ENCODE measurements at regions not wholly inside any gene's neighbourhood (a gene's known extent, or its start where the extent isn't known, plus 50 kb on each side); places are given as distances from the start of the nearest gene placed in this dataset.
A peak's percentile ranks its signal among the peaks of the same experiment; 100 is the strongest.

DNA sequence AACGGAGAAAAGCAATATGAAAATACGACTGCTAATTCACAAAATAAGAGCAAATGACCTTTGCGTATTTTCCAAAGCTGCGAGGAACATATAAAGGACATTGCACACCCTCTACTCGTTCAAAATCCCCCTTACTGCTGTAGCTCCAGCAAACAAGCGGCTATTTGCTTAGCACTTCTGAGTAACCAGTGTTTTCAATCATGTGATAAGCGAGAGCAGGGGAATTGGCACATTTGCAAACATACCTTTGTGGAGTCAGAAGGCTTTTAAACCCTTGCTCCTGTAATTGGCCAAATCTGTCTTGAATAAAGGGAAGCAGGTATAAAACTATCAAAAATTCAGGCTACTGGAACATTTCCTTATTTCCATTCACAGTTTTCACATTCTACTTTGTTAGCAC, 610.2 kb downstream of the UBE2NL start:
- Mint-ChIP-seq H3K4me3 (ENCODE audit: unreplicated experiment) (no peak overlapping the region), H3K4me1 (ENCODE audit: low read depth) (no peaks in the 10 kb centered on the region), H3K9me3 (ENCODE audit: low read depth) (peaks cover 40% of the 10 kb centered on the region), H3K27ac (ENCODE audit: unreplicated experiment) (no peak overlapping the region), H3K36me3 (ENCODE audit: low read depth) (no peaks in the 10 kb centered on the region), H3K27me3 (ENCODE audit: low read depth) (no peaks in the 10 kb centered on the region)
- DNase-seq (ENCODE audit: low spot score), result no peak
- TF ChIP-seq, protein P1, sequence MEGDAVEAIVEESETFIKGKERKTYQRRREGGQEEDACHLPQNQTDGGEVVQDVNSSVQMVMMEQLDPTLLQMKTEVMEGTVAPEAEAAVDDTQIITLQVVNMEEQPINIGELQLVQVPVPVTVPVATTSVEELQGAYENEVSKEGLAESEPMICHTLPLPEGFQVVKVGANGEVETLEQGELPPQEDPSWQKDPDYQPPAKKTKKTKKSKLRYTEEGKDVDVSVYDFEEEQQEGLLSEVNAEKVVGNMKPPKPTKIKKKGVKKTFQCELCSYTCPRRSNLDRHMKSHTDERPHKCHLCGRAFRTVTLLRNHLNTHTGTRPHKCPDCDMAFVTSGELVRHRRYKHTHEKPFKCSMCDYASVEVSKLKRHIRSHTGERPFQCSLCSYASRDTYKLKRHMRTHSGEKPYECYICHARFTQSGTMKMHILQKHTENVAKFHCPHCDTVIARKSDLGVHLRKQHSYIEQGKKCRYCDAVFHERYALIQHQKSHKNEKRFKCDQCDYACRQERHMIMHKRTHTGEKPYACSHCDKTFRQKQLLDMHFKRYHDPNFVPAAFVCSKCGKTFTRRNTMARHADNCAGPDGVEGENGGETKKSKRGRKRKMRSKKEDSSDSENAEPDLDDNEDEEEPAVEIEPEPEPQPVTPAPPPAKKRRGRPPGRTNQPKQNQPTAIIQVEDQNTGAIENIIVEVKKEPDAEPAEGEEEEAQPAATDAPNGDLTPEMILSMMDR (IDR thresholded peaks at IDR 0.05), result no peak

- Mint-ChIP-seq H3K4me3 (ENCODE audit: unreplicated experiment) (no peak overlapping the region), H3K27ac (ENCODE audit: unreplicated experiment) (no peak overlapping the region), H3K36me3 (ENCODE audit: low read depth) (no peaks in the 10 kb centered on the region), H3K27me3 (ENCODE audit: low read depth) (no peaks in the 10 kb centered on the region), H3K4me1 (ENCODE audit: low read depth) (no peaks in the 10 kb centered on the region), H3K9me3 (ENCODE audit: low read depth) (peaks cover 47% of the 10 kb centered on the region)
- TF ChIP-seq, protein P1 (IDR thresholded peaks at IDR 0.05), result no peak
- DNase-seq (ENCODE audit: low spot score), result no peak
Observed at GRCh38 chrX:144531877-144532276, 648.0 kb downstream of the UBE2NL start.

DNA sequence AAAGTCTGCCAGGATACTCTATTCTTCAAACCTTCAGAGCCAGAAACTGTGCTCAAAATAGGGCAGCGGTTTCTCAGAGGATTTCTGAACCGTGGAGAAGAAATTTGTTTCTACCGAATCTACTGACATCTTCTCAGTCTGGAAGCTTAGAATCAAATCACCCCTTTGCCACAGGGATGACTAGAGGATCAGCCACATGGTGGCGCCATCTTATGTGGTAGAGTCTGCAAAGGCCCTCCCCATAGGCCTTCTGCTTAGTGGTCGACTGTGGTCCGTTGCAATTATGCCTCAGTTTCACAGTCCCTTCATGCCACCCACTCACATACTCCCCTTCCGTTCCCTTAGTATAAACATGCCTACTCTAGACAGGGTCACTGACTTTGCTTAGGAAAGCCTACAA, 680.7 kb upstream of the SPANXN1 start:
- no peaks in the 10 kb centered on the region for H3K27me3 Mint-ChIP-seq (ENCODE audit: low read depth)
- H3K4me3 Mint-ChIP-seq (ENCODE audit: unreplicated experiment), result no peak overlapping the region
- H3K9me3 Mint-ChIP-seq (ENCODE audit: low read depth), result peaks cover 54% of the 10 kb centered on the region

GRCh38 chrX:144586756-144587155, 660.5 kb upstream of the SPANXN1 start:
- Mint-ChIP-seq H3K27me3 (ENCODE audit: low read depth) (no peaks in the 10 kb centered on the region), H3K9me3 (ENCODE audit: low read depth) (peaks cover 34% of the 10 kb centered on the region), H3K36me3 (ENCODE audit: low read depth) (no peaks in the 10 kb centered on the region), H3K27ac (ENCODE audit: unreplicated experiment) (no peak overlapping the region), H3K4me1 (ENCODE audit: low read depth) (no peaks in the 10 kb centered on the region), H3K4me3 (ENCODE audit: unreplicated experiment) (no peak overlapping the region)
- DNase-seq (ENCODE audit: low spot score), result peak; percentile 38
- TF ChIP-seq, protein P1 (IDR thresholded peaks at IDR 0.05), result no peak

More for the DNA sequence above, 680.7 kb upstream of the SPANXN1 start:
- TF ChIP-seq, protein P1 (IDR thresholded peaks at IDR 0.05), result no peak
- H3K4me1 Mint-ChIP-seq (ENCODE audit: low read depth), result no peaks in the 10 kb centered on the region
- no peak for DNase-seq (ENCODE audit: low spot score)
- H3K27ac Mint-ChIP-seq (ENCODE audit: unreplicated experiment), result no peak overlapping the region
- no peaks in the 10 kb centered on the region for H3K36me3 Mint-ChIP-seq (ENCODE audit: low read depth)

DNA sequence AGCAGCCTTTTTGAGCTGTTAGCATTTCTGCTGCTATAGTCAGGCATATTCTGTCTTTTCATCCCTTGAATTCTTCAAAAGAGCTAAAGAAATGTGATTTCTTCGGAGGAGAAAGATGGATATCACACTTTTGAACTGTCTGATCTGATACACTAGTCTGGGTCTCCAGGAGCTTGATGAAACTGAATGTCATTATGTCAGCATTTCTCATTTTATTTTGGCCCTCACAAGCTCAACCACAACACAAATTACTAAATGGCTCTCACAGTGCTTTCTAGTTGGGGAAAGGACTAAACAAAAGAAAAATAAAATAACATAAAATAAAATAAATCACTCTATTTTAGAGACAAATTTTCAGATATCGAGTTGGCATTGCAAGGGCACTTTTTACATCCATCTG, 655.3 kb upstream of the SPANXN1 start:
- no peaks in the 10 kb centered on the region for H3K36me3 Mint-ChIP-seq (ENCODE audit: low read depth)
- no peaks in the 10 kb centered on the region for H3K27me3 Mint-ChIP-seq (ENCODE audit: low read depth)
- TF ChIP-seq, protein P1 (IDR thresholded peaks at IDR 0.05), result no peak
- peaks cover 28% of the 10 kb centered on the region for H3K9me3 Mint-ChIP-seq (ENCODE audit: low read depth)
- DNase-seq (ENCODE audit: low spot score), result no peak
- no peak overlapping the region for H3K4me3 Mint-ChIP-seq (ENCODE audit: unreplicated experiment)
- H3K4me1 Mint-ChIP-seq (ENCODE audit: low read depth), result no peaks in the 10 kb centered on the region
- no peak overlapping the region for H3K27ac Mint-ChIP-seq (ENCODE audit: unreplicated experiment)

Data from chondrocyte (in vitro differentiated cells).